Fibroblast of peridontal ligament (primary cell): ENCODE measurements at regions not wholly inside any gene's neighbourhood (a gene's known extent, or its start where the extent isn't known, plus 50 kb on each side); places are given as distances from the start of the nearest gene placed in this dataset.
A peak's percentile ranks its signal among the peaks of the same experiment; 100 is the strongest.

ENCODE experiments used
- DNase-seq: peaks from one replicate; pipeline ENCODE4 v3.0.0-alpha.2; 2010; ENCODE audit errors: extremely low read depth

DNA sequence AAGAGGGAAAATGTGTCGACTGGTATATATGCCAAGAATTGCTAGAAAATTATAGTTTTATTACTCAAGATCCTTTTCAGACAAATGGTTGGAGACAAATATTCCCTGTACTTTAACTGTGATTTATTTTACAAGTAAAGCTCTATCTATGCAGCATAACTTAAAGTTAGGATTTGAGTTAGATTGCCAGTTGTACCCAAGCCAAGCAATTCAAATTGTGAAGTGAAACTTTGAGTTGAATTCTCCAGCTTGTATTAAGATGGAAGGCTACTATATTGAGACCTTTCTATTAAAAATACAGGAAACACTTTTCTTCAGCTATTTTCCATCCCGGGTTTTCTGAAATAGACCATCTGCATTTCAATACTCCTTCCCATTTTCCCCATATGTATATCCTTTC lies 333.1 kb upstream of the RBMS3 start:
- DNase-seq, result no peak

- DNase-seq, result no peak
Measured at GRCh38 chr3:28948685-28949084, 332.2 kb upstream of the RBMS3 start.

- DNase-seq, result no peak
Measured at GRCh38 chr3:28949580-28949979, 331.3 kb upstream of the RBMS3 start.

- no peak for DNase-seq
Measured at GRCh38 chr3:28950614-28951013, 330.3 kb upstream of the RBMS3 start.

DNA sequence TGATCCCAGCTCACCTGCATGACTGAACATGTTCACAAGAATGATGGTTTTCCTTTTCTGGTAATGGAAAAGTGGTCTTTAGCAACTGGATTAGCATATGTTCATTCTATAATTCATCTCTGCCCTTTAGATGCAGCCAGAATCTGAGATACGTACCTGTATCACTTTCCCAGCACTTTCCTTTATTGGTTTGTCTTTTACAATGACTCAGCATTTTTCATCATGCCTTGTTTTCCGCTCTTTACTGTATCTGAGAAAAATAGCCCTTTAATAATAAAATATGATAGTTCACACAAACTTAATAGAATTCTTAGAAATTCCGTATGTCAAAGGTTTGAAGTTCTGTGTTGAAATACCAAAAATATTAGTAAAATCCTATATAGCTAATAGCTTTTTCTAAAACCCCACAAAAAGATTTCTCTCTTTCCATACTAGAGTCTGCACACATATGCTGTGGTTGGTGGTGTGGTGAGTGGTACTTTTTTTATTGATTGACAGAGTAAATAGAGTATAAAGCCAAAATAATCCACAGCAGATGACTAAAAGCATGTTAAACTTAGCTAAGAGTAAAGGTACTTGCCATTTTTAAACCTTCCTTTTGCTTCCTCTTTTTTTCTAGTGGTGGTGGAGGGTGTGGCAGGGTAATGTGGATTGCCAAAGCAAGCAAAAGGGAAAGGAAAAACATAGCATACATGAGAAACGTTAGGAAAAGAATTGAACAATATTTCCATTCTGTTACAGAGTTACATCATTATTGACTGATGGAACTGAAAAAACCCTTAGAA lies 328.9 kb upstream of the RBMS3 start:
- no peak for DNase-seq

DNA sequence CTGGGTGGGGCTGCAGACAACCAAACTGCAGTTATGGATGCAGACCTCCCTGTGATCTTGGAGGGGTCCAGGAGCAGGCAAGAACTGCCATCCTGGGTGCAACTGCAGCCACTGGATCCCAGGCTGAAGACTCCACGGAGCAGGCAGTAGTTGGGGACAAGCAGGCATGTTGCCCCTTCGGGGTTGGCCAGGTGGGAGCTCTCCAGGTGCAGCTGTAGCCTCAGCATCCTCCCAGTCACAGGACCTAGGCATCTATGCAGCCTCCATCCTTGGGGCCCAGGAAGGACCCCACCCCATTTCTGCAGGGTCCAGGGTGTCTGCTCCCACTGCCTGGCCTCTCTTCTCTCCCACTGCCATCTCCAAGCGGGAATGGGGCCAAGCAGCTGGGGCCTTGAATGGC lies 322.2 kb upstream of the RBMS3 start:
- no peak for DNase-seq

- DNase-seq, result no peak
Measured at GRCh38 chr3:28971156-28971555, 309.7 kb upstream of the RBMS3 start.

DNA sequence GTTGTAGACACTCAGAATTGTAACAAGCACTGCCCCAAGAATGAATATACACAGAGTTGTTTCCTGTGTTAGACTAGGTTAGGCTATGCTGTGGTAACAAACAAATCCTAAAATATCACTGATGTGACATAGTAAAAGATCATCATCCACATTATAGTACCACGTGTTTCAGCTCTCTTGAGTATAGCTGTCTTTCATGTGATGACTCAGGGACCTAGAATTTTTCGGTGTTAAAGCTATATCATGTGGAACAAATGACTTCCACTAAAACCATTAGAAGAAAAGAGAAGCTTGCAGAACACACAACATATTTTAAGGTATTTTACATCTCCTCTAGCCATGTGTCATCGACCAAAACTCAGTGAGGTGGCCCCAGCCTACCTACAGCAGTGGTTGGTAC lies 307.9 kb upstream of the RBMS3 start:
- DNase-seq, result no peak

GRCh38 chr3:28973609-28974008 lies 307.3 kb upstream of the RBMS3 start:
- no peak for DNase-seq

DNA sequence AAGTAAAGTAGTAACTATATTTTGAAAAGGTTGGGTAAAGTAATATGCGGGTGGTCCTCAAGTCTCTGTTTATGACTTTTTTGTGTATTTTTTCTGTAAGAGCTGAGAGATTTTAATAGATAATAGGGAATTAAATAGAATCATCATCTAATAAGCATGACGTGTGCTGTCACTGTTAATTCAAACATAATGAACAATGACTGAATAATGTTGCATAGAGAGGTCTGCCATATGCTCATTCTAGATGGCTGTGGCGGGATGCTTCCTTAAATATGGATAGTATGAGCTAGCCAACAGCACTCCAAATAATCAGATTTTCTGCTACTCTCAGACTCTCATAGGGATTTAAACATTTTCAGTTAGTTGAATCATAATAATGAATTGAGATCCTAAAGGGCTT lies 302.8 kb upstream of the RBMS3 start:
- no peak for DNase-seq

GRCh38 chr3:28980131-28980530 lies 300.7 kb upstream of the RBMS3 start:
- DNase-seq, result peak; percentile 18

DNA sequence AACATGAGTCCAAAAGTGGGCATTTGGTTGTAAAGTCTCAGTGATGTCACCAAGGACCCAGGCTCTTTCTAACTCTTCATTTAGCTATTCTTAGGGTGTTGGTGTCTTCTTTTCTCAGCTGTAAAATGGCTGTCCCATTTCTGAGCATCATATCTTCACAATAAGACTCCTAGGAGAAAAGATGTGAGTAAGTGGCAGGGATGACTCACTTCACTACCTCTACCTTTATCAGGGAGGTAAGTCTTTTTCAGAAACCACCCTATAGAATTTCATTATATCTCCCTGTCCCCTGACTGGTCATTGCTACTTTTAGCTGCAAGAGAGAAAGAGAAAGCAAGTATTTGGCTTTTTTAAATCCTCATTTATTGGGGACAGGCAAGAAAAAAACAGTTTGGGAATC lies 300.2 kb upstream of the RBMS3 start:
- DNase-seq, result no peak

- DNase-seq, result no peak
Measured at GRCh38 chr3:28982906-28983305, 298.0 kb upstream of the RBMS3 start.

- DNase-seq, result no peak
Measured at GRCh38 chr3:28986922-28987321, 293.9 kb upstream of the RBMS3 start.

GRCh38 chr3:28989646-28990089 lies 291.2 kb upstream of the RBMS3 start:
- peak; percentile 7 for DNase-seq

GRCh38 chr3:28994161-28994905 lies 286.5 kb upstream of the RBMS3 start:
- DNase-seq, result no peak

DNA sequence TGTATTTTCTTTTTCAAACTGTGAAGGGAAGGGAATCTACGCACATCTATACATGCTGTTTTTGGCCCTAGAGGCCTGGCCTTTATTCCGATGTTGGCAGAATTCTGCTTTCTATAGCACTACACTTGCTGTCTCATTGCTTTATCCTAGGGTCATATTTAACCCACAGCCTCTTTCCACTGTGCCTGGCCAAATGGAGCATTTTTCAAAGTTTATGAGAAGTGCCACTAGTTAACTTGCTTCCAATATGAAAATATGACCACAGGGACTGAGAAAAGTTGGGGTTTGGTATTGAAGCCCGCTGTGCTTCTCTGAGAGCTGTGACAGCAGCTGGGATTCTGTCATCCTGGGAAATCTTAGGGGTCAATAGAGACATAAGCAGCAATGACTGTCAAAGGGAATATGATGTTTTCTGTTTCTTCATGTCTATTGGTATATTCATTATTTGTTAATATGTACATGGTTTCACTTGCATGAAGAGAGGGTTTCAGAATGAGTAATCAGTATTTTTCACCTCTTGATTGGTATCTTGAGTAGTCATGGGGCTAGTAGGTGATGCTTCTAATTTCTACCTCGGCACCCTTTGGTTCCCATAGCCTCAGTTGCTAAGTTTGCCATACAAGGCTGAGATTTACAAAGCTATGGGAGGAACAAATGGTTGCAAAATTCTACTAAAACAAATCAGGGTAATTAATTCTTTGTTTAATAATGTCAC lies 275.8 kb upstream of the RBMS3 start:
- DNase-seq, result no peak

DNA sequence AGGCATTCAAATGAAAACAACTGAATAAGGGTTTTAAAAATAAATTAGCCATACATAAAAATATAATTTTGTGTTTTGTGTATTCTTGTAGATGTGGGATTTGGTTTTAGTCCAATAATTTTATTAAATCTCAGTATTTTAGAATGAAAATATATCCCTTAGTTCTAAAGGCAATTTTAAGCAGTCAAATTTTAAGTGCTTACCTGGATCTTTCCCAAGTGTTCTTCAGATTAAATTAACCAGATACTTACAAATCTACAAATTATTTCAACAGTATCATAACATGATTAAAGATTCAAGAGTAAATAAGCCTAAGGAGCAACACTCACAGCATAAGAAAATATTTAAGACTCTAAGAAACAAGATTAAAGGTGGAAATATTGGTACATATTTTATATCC lies 275.0 kb upstream of the RBMS3 start:
- no peak for DNase-seq

DNA sequence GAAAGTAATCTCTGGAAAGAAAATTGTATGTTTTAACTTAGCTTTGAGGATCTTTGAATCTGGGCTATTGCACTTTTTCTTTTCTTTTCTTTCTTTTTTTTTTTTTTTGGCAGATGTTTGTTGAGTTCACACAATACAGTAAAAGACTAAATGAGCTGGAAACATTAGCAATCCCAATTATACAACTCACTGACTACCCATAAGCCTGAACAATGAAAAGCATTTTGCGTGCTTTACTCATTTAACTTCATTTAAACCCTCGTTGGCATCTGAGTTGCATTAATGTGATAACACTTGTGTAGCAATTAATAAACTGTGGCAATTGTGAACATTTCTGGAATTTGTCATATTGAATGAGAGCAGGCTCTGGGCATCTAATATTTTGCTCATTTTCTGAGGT lies 269.4 kb upstream of the RBMS3 start:
- DNase-seq, result no peak

DNA sequence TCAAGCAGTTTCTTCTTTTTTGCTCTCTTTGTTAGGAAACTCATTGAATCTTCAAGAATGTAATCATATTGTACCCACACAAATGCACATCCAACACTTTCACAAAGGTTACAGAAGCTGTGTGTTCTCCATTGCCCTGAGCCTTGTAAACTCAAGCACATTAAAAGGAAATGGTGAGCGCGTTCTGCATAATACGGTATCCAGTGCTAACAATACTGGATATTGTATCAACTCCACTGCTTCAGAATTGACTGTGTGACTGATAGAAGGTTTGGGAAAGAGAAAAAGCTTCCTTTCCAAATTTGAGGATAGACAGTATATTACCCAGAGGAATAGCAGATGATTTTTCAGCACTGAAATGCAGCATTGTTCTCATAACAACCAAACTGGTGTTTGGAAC lies 268.9 kb upstream of the RBMS3 start:
- no peak for DNase-seq

DNA sequence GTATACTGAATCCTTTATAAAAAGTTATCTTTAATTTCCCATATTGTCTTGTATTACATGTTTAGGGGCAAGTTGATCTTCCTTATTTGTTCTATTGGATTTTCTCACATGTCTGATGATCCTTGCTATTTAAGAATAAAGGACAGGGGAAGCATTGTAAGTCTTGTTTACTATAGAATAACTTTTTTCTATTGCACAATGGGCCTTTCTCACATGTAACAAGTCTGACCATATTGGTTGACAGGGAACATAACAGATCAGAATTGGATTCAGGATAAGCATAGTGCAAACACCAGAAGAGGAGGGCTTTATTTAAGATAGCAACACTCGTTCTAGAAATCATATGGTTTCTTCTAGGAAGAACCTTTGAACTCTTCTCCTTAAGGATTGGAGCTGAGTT lies 257.9 kb upstream of the RBMS3 start:
- no peak for DNase-seq

DNA sequence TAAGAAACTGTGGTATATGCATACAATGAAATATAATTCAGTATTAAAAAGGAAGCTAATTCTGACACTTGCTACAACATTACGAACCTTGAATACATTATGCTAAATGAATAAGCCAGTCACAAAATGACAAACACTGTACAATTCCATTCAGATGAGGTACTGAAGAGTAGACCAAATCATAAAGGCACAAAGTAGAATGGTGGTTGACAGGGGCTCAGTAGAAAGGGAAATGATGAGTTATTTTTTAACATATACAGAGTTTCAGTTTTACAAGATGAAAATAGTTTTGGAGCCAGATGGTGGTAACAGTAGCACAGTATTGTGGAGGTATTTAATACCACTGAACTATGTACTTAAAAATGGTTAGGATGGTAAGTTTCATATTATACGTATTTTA lies 254.6 kb upstream of the RBMS3 start:
- DNase-seq, result no peak

DNA sequence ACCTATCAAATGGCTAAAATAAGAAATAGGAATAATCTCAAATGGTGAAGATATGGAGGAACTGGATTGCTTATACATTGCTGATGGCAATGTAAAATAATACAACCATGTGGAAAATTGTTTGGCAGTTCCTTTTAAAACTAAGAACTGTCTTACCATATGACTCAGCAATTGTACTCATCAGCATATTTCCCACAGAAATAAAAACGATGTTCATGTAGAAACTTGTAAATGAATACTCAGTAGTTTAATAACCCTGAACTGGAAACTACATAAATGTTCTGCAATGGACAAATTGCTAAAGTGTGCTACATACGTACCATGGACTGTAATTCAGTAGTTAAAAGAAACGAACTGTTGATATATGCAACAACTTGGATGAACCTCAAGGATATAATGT lies 253.9 kb upstream of the RBMS3 start:
- peak; percentile 32 for DNase-seq
